Astrocyte (in vitro differentiated cells and primary cell): ENCODE measurements at regions not wholly inside any gene's neighbourhood (a gene's known extent, or its start where the extent isn't known, plus 50 kb on each side); places are given as distances from the start of the nearest gene placed in this dataset.

ENCODE experiments used
- DNase-seq: peaks from one replicate; pipeline ENCODE4 v3.0.0-alpha.2; 2010; ENCODE audit warnings: low read depth
- FAIRE-seq: peaks from 2 replicates; lab custom pipeline; 2011; peaks lifted over from hg19 to GRCh38; lab: Jason Lieb, UNC
- H2AFZ ChIP-seq: 2 replicates; pipeline ENCODE4 v1.6.0; 2012; ENCODE audit warnings: low read depth, low read length, inconsistent platforms
- H3K27ac ChIP-seq: 2 replicates; pipeline ENCODE4 v1.5.1; 2011; ENCODE audit warnings: low read depth, low read length, inconsistent platforms
- H3K27me3 ChIP-seq: 2 replicates; pipeline ENCODE4 v1.6.0; 2011; ENCODE audit warnings: low read length, inconsistent platforms; ENCODE audit not compliant: insufficient read depth
- H3K36me3 ChIP-seq: 2 replicates; pipeline ENCODE4 v1.5.1; 2011; ENCODE audit warnings: low read length, inconsistent platforms; ENCODE audit not compliant: insufficient read depth
- H3K4me1 ChIP-seq: 2 replicates; pipeline ENCODE4 v1.5.1; 2011; ENCODE audit warnings: low read length, inconsistent platforms; ENCODE audit not compliant: insufficient read depth
- H3K4me2 ChIP-seq: 2 replicates; pipeline ENCODE4 v1.6.0; 2012; ENCODE audit warnings: low read length, inconsistent platforms
- H3K4me3 ChIP-seq: 2 replicates; pipeline ENCODE4 v1.5.1; 2011; ENCODE audit warnings: low read depth, mild to moderate bottlenecking, low read length, inconsistent platforms; ENCODE audit not compliant: insufficient read depth
- H3K79me2 ChIP-seq: 2 replicates; pipeline ENCODE4 v1.6.0; 2012; ENCODE audit warnings: mild to moderate bottlenecking, low read length, inconsistent platforms; ENCODE audit not compliant: insufficient read depth
- H3K9ac ChIP-seq: 2 replicates; pipeline ENCODE4 v1.6.0; 2012; ENCODE audit warnings: mild to moderate bottlenecking, low read length, inconsistent platforms
- H3K9me3 ChIP-seq: 2 replicates; pipeline ENCODE4 v1.5.1; 2012; ENCODE audit warnings: low read depth, mild to moderate bottlenecking, low read length, inconsistent platforms; ENCODE audit not compliant: insufficient read depth
- H4K20me1 ChIP-seq: 2 replicates; pipeline ENCODE4 v1.6.0; 2012; ENCODE audit warnings: low read length, inconsistent platforms; ENCODE audit not compliant: insufficient read depth
- H3K27ac Mint-ChIP-seq: one replicate; pipeline ENCODE4 v1.8.0; 2021; ENCODE audit warnings: mild to moderate bottlenecking, mixed read lengths; ENCODE audit not compliant: unreplicated experiment
- H3K27me3 Mint-ChIP-seq: one replicate; pipeline ENCODE4 v1.8.0; 2021; ENCODE audit warnings: low read depth, mixed read lengths; ENCODE audit not compliant: unreplicated experiment
- H3K36me3 Mint-ChIP-seq: one replicate; pipeline ENCODE4 v1.8.0; 2021; ENCODE audit warnings: low read depth, mixed read lengths; ENCODE audit not compliant: unreplicated experiment
- H3K4me1 Mint-ChIP-seq: one replicate; pipeline ENCODE4 v1.8.0; 2021; ENCODE audit warnings: low read depth, mixed read lengths; ENCODE audit not compliant: unreplicated experiment
- H3K4me3 Mint-ChIP-seq: one replicate; pipeline ENCODE4 v1.8.0; 2021; ENCODE audit warnings: mild to moderate bottlenecking, moderate library complexity, mixed read lengths; ENCODE audit not compliant: unreplicated experiment
- H3K9me3 Mint-ChIP-seq: one replicate; pipeline ENCODE4 v1.8.0; 2021; ENCODE audit warnings: mild to moderate bottlenecking, mixed read lengths; ENCODE audit not compliant: unreplicated experiment
- CTCF ChIP-seq: IDR thresholded peaks from 2 replicates; pipeline ENCODE4 v1.5.1; 2011; ENCODE audit warnings: low read depth, mild to moderate bottlenecking, inconsistent platforms, low read length, moderate library complexity; ENCODE audit not compliant: insufficient read depth
- EZH2 ChIP-seq: IDR thresholded peaks from 2 replicates; pipeline ENCODE4 v1.6.1; 2012; ENCODE audit warnings: mild to moderate bottlenecking, low read length, inconsistent platforms; ENCODE audit not compliant: insufficient read depth

GRCh38 chrX:27381419-27381818 lies 81.7 kb downstream of the PPP4R3C start:
- no peak overlapping the region for H3K4me2 ChIP-seq
- H3K36me3 Mint-ChIP-seq, result no peaks in the 10 kb centered on the region
- no peak overlapping the region for H3K9ac ChIP-seq
- no peak overlapping the region for H2AFZ ChIP-seq
- no peaks in the 10 kb centered on the region for H3K9me3 ChIP-seq
- H3K27ac Mint-ChIP-seq, result no peak overlapping the region
- no peak overlapping the region for H3K27ac ChIP-seq
- no peaks in the 10 kb centered on the region for H3K79me2 ChIP-seq
- no peaks in the 10 kb centered on the region for H3K36me3 ChIP-seq
- no peaks in the 10 kb centered on the region for H3K4me1 ChIP-seq
- H3K9me3 Mint-ChIP-seq, result no peaks in the 10 kb centered on the region
- H3K27me3 ChIP-seq, result no peaks in the 10 kb centered on the region
- no peaks in the 10 kb centered on the region for H4K20me1 ChIP-seq
- H3K4me3 Mint-ChIP-seq, result no peak overlapping the region
- no peak overlapping the region for H3K4me3 ChIP-seq
- DNase-seq, result no peak
- no peak for TF ChIP-seq EZH2
- TF ChIP-seq CTCF, result no peak
- no peak for FAIRE-seq
- no peaks in the 10 kb centered on the region for H3K27me3 Mint-ChIP-seq
- no peaks in the 10 kb centered on the region for H3K4me1 Mint-ChIP-seq

GRCh38 chrX:27380163-27380845 lies 82.8 kb downstream of the PPP4R3C start:
- Mint-ChIP-seq H3K4me1 (no peaks in the 10 kb centered on the region), H3K9me3 (no peaks in the 10 kb centered on the region), H3K4me3 (no peak overlapping the region), H3K27me3 (no peaks in the 10 kb centered on the region), H3K36me3 (no peaks in the 10 kb centered on the region), H3K27ac (no peak overlapping the region)
- Histone ChIP-seq H3K9ac (no peak overlapping the region), H3K9me3 (no peaks in the 10 kb centered on the region), H3K36me3 (no peaks in the 10 kb centered on the region), H3K27me3 (no peaks in the 10 kb centered on the region), H3K4me1 (no peaks in the 10 kb centered on the region), H4K20me1 (no peaks in the 10 kb centered on the region), H3K27ac (no peak overlapping the region), H3K4me2 (no peak overlapping the region), H3K4me3 (no peak overlapping the region), H2AFZ (no peak overlapping the region), H3K79me2 (no peaks in the 10 kb centered on the region)
- TF ChIP-seq CTCF, result no peak
- DNase-seq (no peak), FAIRE-seq (no peak)

- no peaks in the 10 kb centered on the region for H4K20me1 ChIP-seq
- no peak overlapping the region for H3K27ac Mint-ChIP-seq
- TF ChIP-seq EZH2 (no peak), CTCF (no peak)
- H3K27me3 ChIP-seq, result no peaks in the 10 kb centered on the region
- H3K4me2 ChIP-seq, result no peak overlapping the region
- H2AFZ ChIP-seq, result no peak overlapping the region
- no peak overlapping the region for H3K9ac ChIP-seq
- H3K27ac ChIP-seq, result no peak overlapping the region
- H3K9me3 ChIP-seq, result no peaks in the 10 kb centered on the region
- H3K4me1 Mint-ChIP-seq, result no peaks in the 10 kb centered on the region
- H3K4me3 ChIP-seq, result no peak overlapping the region
- H3K36me3 ChIP-seq, result no peaks in the 10 kb centered on the region
- H3K9me3 Mint-ChIP-seq, result no peaks in the 10 kb centered on the region
- H3K4me3 Mint-ChIP-seq, result no peak overlapping the region
- DNase-seq, result no peak
- H3K36me3 Mint-ChIP-seq, result no peaks in the 10 kb centered on the region
- no peaks in the 10 kb centered on the region for H3K4me1 ChIP-seq
- H3K79me2 ChIP-seq, result no peaks in the 10 kb centered on the region
- H3K27me3 Mint-ChIP-seq, result no peaks in the 10 kb centered on the region
- FAIRE-seq, result peak; percentile 76
Observed at GRCh38 chrX:27354021-27354420, 109.1 kb downstream of the PPP4R3C start.
